ENCODE measurements at regions not wholly inside any gene's neighbourhood (a gene's known extent, or its start where the extent isn't known, plus 50 kb on each side); places are given as distances from the start of the nearest gene placed in this dataset.

- no peak for TF ChIP-seq ZNF462 (CRISPR knock-in tag; IDR thresholded peaks at IDR 0.05)
- no peak for TF ChIP-seq JUNB (IDR thresholded peaks at IDR 0.05; ENCODE audit: unreplicated experiment)
Observed at GRCh38 chr21:28761674-28762356, 230.9 kb downstream of the LTN1 start (continued).

- no peaks in the 10 kb centered on the region for H3K27me3 Mint-ChIP-seq (ENCODE audit: insufficient read depth, low read depth, poor library complexity)
- no peak overlapping the region for H3K27ac ChIP-seq (ENCODE audit: low read depth)
- H3K4me1 Mint-ChIP-seq, result peaks cover 13% of the 10 kb centered on the region
- H3K9me2 ChIP-seq (ENCODE audit: insufficient read depth), result peaks cover 12% of the 10 kb centered on the region
- H4K20me1 ChIP-seq (replicated peaks; ENCODE audit: insufficient read depth), result no peaks in the 10 kb centered on the region
- H3K36me3 ChIP-seq (ENCODE audit: insufficient read depth), result no peaks in the 10 kb centered on the region
- H2AFZ ChIP-seq, result no peak overlapping the region
- no peaks in the 10 kb centered on the region for H3F3A ChIP-seq (replicated peaks; ENCODE audit: low read depth)
- peaks cover 2% of the 10 kb centered on the region; the same call in 1 of the 3 replicates for H3K9me3 Mint-ChIP-seq
- H3K27me3 ChIP-seq (ENCODE audit: insufficient read depth), result no peaks in the 10 kb centered on the region
- no peak overlapping the region for H3K4me3 Mint-ChIP-seq
- H3K4me3 ChIP-seq, result no peak overlapping the region
- H3K27ac Mint-ChIP-seq, result no peak overlapping the region
- H3K79me2 ChIP-seq (replicated peaks; ENCODE audit: insufficient read depth), result no peaks in the 10 kb centered on the region
- ATAC-seq (no peak), DNase-seq (ENCODE audit: low spot score) (no peak)
- no peak overlapping the region for H3K4me2 ChIP-seq
- H3K36me3 Mint-ChIP-seq (ENCODE audit: low read depth), result no peaks in the 10 kb centered on the region
- peaks cover 32% of the 10 kb centered on the region for H3K4me1 ChIP-seq (ENCODE audit: insufficient read depth)
- no peak for TF ChIP-seq POLR2AphosphoS5 (IDR thresholded peaks at IDR 0.05; ENCODE audit: low read depth)
- no peak for TF ChIP-seq ZNF114 (CRISPR knock-in tag; IDR thresholded peaks at IDR 0.05)
- TF ChIP-seq REST (IDR thresholded peaks at IDR 0.05; ENCODE audit: unreplicated experiment), result no peak
- no peak for TF ChIP-seq EZH2phosphoT487 (IDR thresholded peaks at IDR 0.05; ENCODE audit: unreplicated experiment)
- TF ChIP-seq NANOG (IDR thresholded peaks at IDR 0.05; ENCODE audit: borderline replicate concordance), result no peak
Observed at GRCh38 chr21:28758883-28759242, 233.8 kb downstream of the LTN1 start.

Data from GM23338 (cell line).